ENCODE measurements at regions not wholly inside any gene's neighbourhood (a gene's known extent, or its start where the extent isn't known, plus 50 kb on each side); places are given as distances from the start of the nearest gene placed in this dataset.

DNA sequence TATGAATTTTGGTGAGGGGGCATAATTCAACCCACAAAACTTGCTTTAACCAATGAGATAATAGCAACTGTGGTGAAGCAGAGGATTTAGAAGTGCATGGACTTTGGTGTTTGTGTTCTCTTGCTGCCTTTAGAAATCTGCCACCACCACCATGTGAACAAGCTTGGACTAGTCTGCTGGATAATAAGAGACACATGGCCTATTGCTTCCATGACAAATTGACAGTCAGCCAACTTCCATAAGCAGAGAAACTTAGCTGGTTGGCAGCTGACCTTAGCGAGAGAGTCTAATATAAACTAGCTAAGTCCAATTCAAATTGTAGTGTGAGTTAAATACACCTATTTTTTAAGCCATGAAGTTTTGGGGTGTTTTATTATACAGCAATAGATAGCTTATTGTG lies 482.1 kb upstream of the ANO5 start:
- ChIA-PET CTCF (no interaction called here), POLR2A (no interaction called here)
- intact Hi-C loops (cut with micrococcal nuclease): no loop called here
- H3K4me1 ChIP-seq (ENCODE audit: control insufficient read depth, extremely low read depth, insufficient read depth, low read length): no peaks in the 10 kb centered on the region
- DNase-seq (ENCODE audit: low read depth, low spot score) (no peak), FAIRE-seq (no peak)
- H3K27me3 ChIP-seq (ENCODE audit: control insufficient read depth in 2 of 2, insufficient read depth in 2 of 2, low read length in 2 of 2): no peaks in the 10 kb centered on the region
- H2AFZ ChIP-seq (ENCODE audit: low read depth, low read length): no peak overlapping the region
- no peak overlapping the region for H3K4me3 ChIP-seq (replicated peaks in 1 of 3; ENCODE audit: insufficient read depth in 1 of 3, low read depth in 1 of 3, low read length in 3 of 3)
- no peak overlapping the region for H3K9ac ChIP-seq (replicated peaks; ENCODE audit: extremely low read depth, insufficient read depth, low read length)
- H3K9me3 ChIP-seq (replicated peaks; ENCODE audit: control insufficient read depth, insufficient read depth, low read length): peaks cover 2% of the 10 kb centered on the region
- H3K79me2 ChIP-seq (ENCODE audit: control insufficient read depth, insufficient read depth, low read length): no peaks in the 10 kb centered on the region
- H3K9me1 ChIP-seq (replicated peaks; ENCODE audit: control insufficient read depth, extremely low read depth, insufficient read depth, low read length): no peaks in the 10 kb centered on the region
- TF ChIP-seq POLR2AphosphoS5 (IDR thresholded peaks at IDR 0.05; ENCODE audit: insufficient read depth, low read depth, low read length): no peak
- TF ChIP-seq, protein P1, sequence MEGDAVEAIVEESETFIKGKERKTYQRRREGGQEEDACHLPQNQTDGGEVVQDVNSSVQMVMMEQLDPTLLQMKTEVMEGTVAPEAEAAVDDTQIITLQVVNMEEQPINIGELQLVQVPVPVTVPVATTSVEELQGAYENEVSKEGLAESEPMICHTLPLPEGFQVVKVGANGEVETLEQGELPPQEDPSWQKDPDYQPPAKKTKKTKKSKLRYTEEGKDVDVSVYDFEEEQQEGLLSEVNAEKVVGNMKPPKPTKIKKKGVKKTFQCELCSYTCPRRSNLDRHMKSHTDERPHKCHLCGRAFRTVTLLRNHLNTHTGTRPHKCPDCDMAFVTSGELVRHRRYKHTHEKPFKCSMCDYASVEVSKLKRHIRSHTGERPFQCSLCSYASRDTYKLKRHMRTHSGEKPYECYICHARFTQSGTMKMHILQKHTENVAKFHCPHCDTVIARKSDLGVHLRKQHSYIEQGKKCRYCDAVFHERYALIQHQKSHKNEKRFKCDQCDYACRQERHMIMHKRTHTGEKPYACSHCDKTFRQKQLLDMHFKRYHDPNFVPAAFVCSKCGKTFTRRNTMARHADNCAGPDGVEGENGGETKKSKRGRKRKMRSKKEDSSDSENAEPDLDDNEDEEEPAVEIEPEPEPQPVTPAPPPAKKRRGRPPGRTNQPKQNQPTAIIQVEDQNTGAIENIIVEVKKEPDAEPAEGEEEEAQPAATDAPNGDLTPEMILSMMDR (IDR thresholded peaks at IDR 0.05; ENCODE audit: extremely low read depth in 1 of 2, insufficient read depth in 1 of 2, low read depth in 1 of 2, low read length in 2 of 2): no peak
- no peak for TF ChIP-seq EZH2 (IDR thresholded peaks at IDR 0.05; ENCODE audit: borderline replicate concordance, low read depth, low read length, severe bottlenecking)
- TF ChIP-seq JUN (IDR thresholded peaks at IDR 0.05; ENCODE audit: borderline replicate concordance, insufficient read depth, insufficient read length, low read depth): no peak
- TF ChIP-seq FOS (IDR thresholded peaks at IDR 0.05; ENCODE audit: borderline replicate concordance, insufficient read depth, low read length): no peak
- no peaks in the 10 kb centered on the region for H4K20me1 ChIP-seq (replicated peaks; ENCODE audit: control insufficient read depth, extremely low read depth, insufficient read depth, low read length)
- no TSS peak for BruUV-seq (replicated peaks)
- H3K27ac ChIP-seq (ENCODE audit: insufficient read depth, low read depth, low read length): no peak overlapping the region
- dilution Hi-C loops (cut with MboI; ENCODE audit: extremely low pct_ligation_motif_present, low sequenced_read_pairs): no loop called here
- no peak overlapping the region for H3K4me2 ChIP-seq (ENCODE audit: insufficient read depth, low read length)
- no peaks in the 10 kb centered on the region for H3K36me3 ChIP-seq (ENCODE audit: control insufficient read depth in 2 of 2, extremely low read depth in 1 of 2, insufficient read depth in 2 of 2, low read length in 2 of 2)

DNA sequence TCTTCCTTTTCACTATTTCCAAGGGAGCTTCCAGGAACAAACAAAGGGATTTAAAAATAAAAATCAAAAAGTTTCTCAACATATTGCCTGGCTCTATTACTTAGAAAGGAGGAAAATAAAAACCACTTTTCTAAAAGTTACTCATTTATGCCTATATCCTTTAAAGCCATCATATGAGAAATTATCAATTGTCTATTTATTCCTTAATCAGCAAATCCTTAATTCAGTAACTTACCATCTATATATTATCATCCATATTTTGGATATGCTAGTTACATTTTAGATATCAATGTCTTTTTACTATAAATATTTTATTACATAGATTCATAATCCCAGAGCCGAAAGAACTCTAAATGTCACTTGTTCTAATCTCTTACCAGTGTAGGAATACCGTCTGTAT lies 481.5 kb upstream of the ANO5 start:
- Histone ChIP-seq H3K9me3 (replicated peaks; ENCODE audit: control insufficient read depth, insufficient read depth, low read length) (peaks cover 2% of the 10 kb centered on the region), H3K36me3 (ENCODE audit: control insufficient read depth in 2 of 2, extremely low read depth in 1 of 2, insufficient read depth in 2 of 2, low read length in 2 of 2) (no peaks in the 10 kb centered on the region), H3K9me1 (replicated peaks; ENCODE audit: control insufficient read depth, extremely low read depth, insufficient read depth, low read length) (no peaks in the 10 kb centered on the region), H3K79me2 (ENCODE audit: control insufficient read depth, insufficient read depth, low read length) (no peaks in the 10 kb centered on the region), H4K20me1 (replicated peaks; ENCODE audit: control insufficient read depth, extremely low read depth, insufficient read depth, low read length) (no peaks in the 10 kb centered on the region), H3K4me1 (ENCODE audit: control insufficient read depth, extremely low read depth, insufficient read depth, low read length) (no peaks in the 10 kb centered on the region), H3K9ac (replicated peaks; ENCODE audit: extremely low read depth, insufficient read depth, low read length) (no peak overlapping the region), H3K4me2 (ENCODE audit: insufficient read depth, low read length) (no peak overlapping the region), H2AFZ (ENCODE audit: low read depth, low read length) (no peak overlapping the region), H3K27ac (ENCODE audit: insufficient read depth, low read depth, low read length) (no peak overlapping the region), H3K27me3 (ENCODE audit: control insufficient read depth in 2 of 2, insufficient read depth in 2 of 2, low read length in 2 of 2) (no peaks in the 10 kb centered on the region), H3K4me3 (replicated peaks in 1 of 3; ENCODE audit: insufficient read depth in 1 of 3, low read depth in 1 of 3, low read length in 3 of 3) (no peak overlapping the region)
- intact Hi-C loops (cut with micrococcal nuclease) (no loop called here), dilution Hi-C loops (cut with MboI; ENCODE audit: extremely low pct_ligation_motif_present, low sequenced_read_pairs) (no loop called here)
- ChIA-PET CTCF (no interaction called here), POLR2A (no interaction called here)
- no peak for TF ChIP-seq POLR2AphosphoS5 (IDR thresholded peaks at IDR 0.05; ENCODE audit: insufficient read depth, low read depth, low read length)
- TF ChIP-seq, protein P1 (IDR thresholded peaks at IDR 0.05; ENCODE audit: extremely low read depth in 1 of 2, insufficient read depth in 1 of 2, low read depth in 1 of 2, low read length in 2 of 2): no peak
- TF ChIP-seq JUN (IDR thresholded peaks at IDR 0.05; ENCODE audit: borderline replicate concordance, insufficient read depth, insufficient read length, low read depth): no peak
- TF ChIP-seq EZH2 (IDR thresholded peaks at IDR 0.05; ENCODE audit: borderline replicate concordance, low read depth, low read length, severe bottlenecking): no peak
- no peak for TF ChIP-seq GATA2 (IDR thresholded peaks at IDR 0.05; ENCODE audit: insufficient read depth, insufficient read length, low read depth, low read length)
- TF ChIP-seq FOS (IDR thresholded peaks at IDR 0.05; ENCODE audit: borderline replicate concordance, insufficient read depth, low read length): no peak
- no peak for TF ChIP-seq POLR2A (IDR thresholded peaks at IDR 0.05; ENCODE audit: low read depth, low read length)
- TF ChIP-seq, protein P2, sequence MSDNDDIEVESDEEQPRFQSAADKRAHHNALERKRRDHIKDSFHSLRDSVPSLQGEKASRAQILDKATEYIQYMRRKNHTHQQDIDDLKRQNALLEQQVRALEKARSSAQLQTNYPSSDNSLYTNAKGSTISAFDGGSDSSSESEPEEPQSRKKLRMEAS (IDR thresholded peaks at IDR 0.05; ENCODE audit: insufficient read depth, insufficient read length): no peak
- TF ChIP-seq MYC (IDR thresholded peaks at IDR 0.05; ENCODE audit: low read depth, low read length): no peak
- DNase-seq (ENCODE audit: low read depth, low spot score) (no peak), FAIRE-seq (no peak)
- no TSS peak for BruUV-seq (replicated peaks)

Data from endothelial cell of umbilical vein (primary cell).